Adrenal gland (tissue), 9 donors: ENCODE measurements at regions not wholly inside any gene's neighbourhood (a gene's known extent, or its start where the extent isn't known, plus 50 kb on each side); places are given as distances from the start of the nearest gene placed in this dataset.

Source experiments
- DNase-seq, 7 donors: peaks; one replicate each; pipeline ENCODE4 v3.0.0-alpha.2; 2019 to 2020
- H3K27ac ChIP-seq, 5 donors: fragments of 200-600 bp; sonication (generic) in 4 of 5; 1 replicate in 3 of 5; 2 replicates in 2 of 5; pipeline versions ENCODE4 v1.5.1 to v1.8.0; 2016 to 2020; ENCODE audit warnings: mild to moderate bottlenecking in 1 of 5
- H3K27me3 ChIP-seq: fragments of 200-600 bp; 2 replicates; pipeline ENCODE4 v1.8.0; 2021
- H3K36me3 ChIP-seq, 2 donors: fragments of 200-600 bp; replicated peaks in 1 of 2; 1 replicate in 1 of 2; 2 replicates in 1 of 2; pipeline versions ENCODE4 v1.5.1 to v1.8.0; 2018 to 2022
- H3K4me1 ChIP-seq, 2 donors: fragments of 200-600 bp; replicated peaks in 1 of 2; 1 replicate in 1 of 2; 2 replicates in 1 of 2; pipeline versions ENCODE4 v1.5.1 to v1.8.0; 2018 to 2021
- H3K4me3 ChIP-seq, 4 donors: fragments of 200-600 bp; sonication (generic) in 3 of 4; one replicate each; pipeline ENCODE4 v1.5.1; 2016 to 2018
- H3K9me3 ChIP-seq, 3 donors: fragments of 200-600 bp; sonication (generic) in 1 of 3; replicated peaks in 1 of 3; 1 replicate in 2 of 3; 2 replicates in 1 of 3; pipeline versions ENCODE4 v1.5.1 to v1.8.0; 2016 to 2021
- CTCF ChIP-seq, 6 experiments: fragments of 450-650 bp in 4 of 6; fragments of 200-600 bp in 2 of 6; sonication (generic) in 1 of 6; IDR thresholded peaks; 1 replicate in 5 of 6; 2 replicates in 1 of 6; pipeline versions ENCODE4 v1.5.1 to v1.8.0; 2016 to 2021; ENCODE audit warnings: antibody characterized with exemption in 6 of 6, mild to moderate bottlenecking in 2 of 6, moderate library complexity in 1 of 6
- POLR2A ChIP-seq, 2 donors: fragments of 450-650 bp; IDR thresholded peaks; one replicate each; pipeline ENCODE4 v1.6.1; 2017; ENCODE audit warnings: antibody characterized with exemption in 2 of 2, mild to moderate bottlenecking in 2 of 2, moderate library complexity in 1 of 2
- WGBS, 4 donors: extraction: QIAGEN DNeasy Blood & Tissue Kit in 2 of 4; methylation state at CpG; one replicate each; pipeline versions ENCODE4 v1.1.5 to v1.1.7; 2013 to 2017; 5-methylcytosine and 5-hydroxymethylcytosine counted together
- intact Hi-C, 2 donors: fragments of 100-400 bp; cut with DNase I; formaldehyde crosslinking; loops; one replicate each; pipeline versions ENCODE4 v1.14.1 to v1.15.0; 2022 to 2023
- donor health status: healthy with polysubstance abuse.
- donor health status: Bipolar disorder and iron deficiency.
- donor health status: DM: yes; HTN: yes; CAD: no.
- donor health status: DM: no; HTN: no; CAD: no.
- donor health status: DM: no; HTN: no; CAD: no.

- H3K27me3 ChIP-seq, result no peaks in the 10 kb centered on the region
- WGBS, 4 donors, result 37 to 40% (median 39%) methylated on average over 11 of the region's 11 CpGs
- peaks cover 0 to 10% of the 10 kb centered on the region in 2 donors for H3K4me1 ChIP-seq
- DNase-seq, result peak in 4 of 7 donors; percentile 18 to 55 (median 24)
- TF ChIP-seq POLR2A (IDR thresholded peaks at IDR 0.05) (no peak), CTCF (IDR thresholded peaks at IDR 0.05) (peak in 5 of 6 experiments; percentile 30 to 52 (median 50))
- no peak overlapping the region for H3K4me3 ChIP-seq
- H3K27ac ChIP-seq, result no peak overlapping the region
- intact Hi-C loops, result no loop called here
- no peaks in the 10 kb centered on the region for H3K9me3 ChIP-seq
- H3K36me3 ChIP-seq, result no peaks in the 10 kb centered on the region
Measured at GRCh38 chr4:129344058-129344457, 248.1 kb downstream of the C4orf33 start.

- intact Hi-C loops, result no loop called here
- DNase-seq, result no peak
- Histone ChIP-seq H3K27me3 (no peaks in the 10 kb centered on the region), H3K27ac (no peak overlapping the region), H3K4me3 (no peak overlapping the region), H3K9me3 (no peaks in the 10 kb centered on the region), H3K4me1 (peaks cover 0 to 10% of the 10 kb centered on the region in 2 donors), H3K36me3 (no peaks in the 10 kb centered on the region)
- TF ChIP-seq CTCF (IDR thresholded peaks at IDR 0.05) (no peak), POLR2A (IDR thresholded peaks at IDR 0.05) (no peak)
- WGBS, 4 donors, result 87 to 93% (median 91%) methylated on average over 3 to 4 of the region's 4 CpGs
Measured at GRCh38 chr4:129345609-129346008, 249.7 kb downstream of the C4orf33 start.

- Histone ChIP-seq H3K9me3 (no peaks in the 10 kb centered on the region), H3K27ac (no peak overlapping the region), H3K4me3 (no peak overlapping the region), H3K36me3 (no peaks in the 10 kb centered on the region), H3K27me3 (no peaks in the 10 kb centered on the region), H3K4me1 (peaks cover 0 to 10% of the 10 kb centered on the region in 2 donors)
- intact Hi-C loops, result no loop called here
- DNase-seq, result no peak
- 73 to 81% (median 77%) methylated on average over 5 of the region's 5 CpGs for WGBS, 4 donors
- no peak for TF ChIP-seq CTCF (IDR thresholded peaks at IDR 0.05)
- no peak for TF ChIP-seq POLR2A (IDR thresholded peaks at IDR 0.05)
Measured at GRCh38 chr4:129346036-129346435, 250.1 kb downstream of the C4orf33 start.

- peaks cover 0 to 10% of the 10 kb centered on the region in 2 donors for H3K4me1 ChIP-seq
- TF ChIP-seq POLR2A (IDR thresholded peaks at IDR 0.05) (no peak), CTCF (IDR thresholded peaks at IDR 0.05) (no peak)
- H3K27me3 ChIP-seq, result no peaks in the 10 kb centered on the region
- intact Hi-C loops, result no loop called here
- whole genome bisulfite sequencing, 4 donors, result 53 to 73% (median 62%) methylated on average over 3 of the region's 3 CpGs
- H3K9me3 ChIP-seq, result no peaks in the 10 kb centered on the region
- H3K36me3 ChIP-seq, result no peaks in the 10 kb centered on the region
- no peak for DNase-seq
- H3K27ac ChIP-seq, result no peak overlapping the region
- no peak overlapping the region for H3K4me3 ChIP-seq
Measured at GRCh38 chr4:129346734-129347133, 250.8 kb downstream of the C4orf33 start.
